ENCODE measurements at regions not wholly inside any gene's neighbourhood (a gene's known extent, or its start where the extent isn't known, plus 50 kb on each side); places are given as distances from the start of the nearest gene placed in this dataset.

- Mint-ChIP-seq H3K27me3 (ENCODE audit: insufficient read depth, unreplicated experiment) (no peaks in the 10 kb centered on the region), H3K9me3 (ENCODE audit: unreplicated experiment) (no peaks in the 10 kb centered on the region), H3K4me1 (ENCODE audit: low read depth, unreplicated experiment) (no peaks in the 10 kb centered on the region), H3K36me3 (ENCODE audit: insufficient read depth, unreplicated experiment) (no peaks in the 10 kb centered on the region), H3K4me3 (ENCODE audit: unreplicated experiment) (no peak overlapping the region), H3K27ac (ENCODE audit: unreplicated experiment) (no peak overlapping the region)
- CTCF ChIA-PET: no interaction called here
- Histone ChIP-seq H3K36me3 (ENCODE audit: control insufficient read depth, insufficient read depth, low read length) (no peaks in the 10 kb centered on the region), H3K27me3 (replicated peaks; ENCODE audit: control insufficient read depth, insufficient read depth, low read length) (no peaks in the 10 kb centered on the region), H3K4me3 (ENCODE audit: low read depth, low read length) (no peak overlapping the region), H3K9me3 (0 out of 2 replicates have a peak, but pooled peaks cover 3% of the 10 kb centered on the region), H3K4me1 (no peaks in the 10 kb centered on the region)
- BruUV-seq (replicated peaks): no TSS peak
- TF ChIP-seq, protein P1, sequence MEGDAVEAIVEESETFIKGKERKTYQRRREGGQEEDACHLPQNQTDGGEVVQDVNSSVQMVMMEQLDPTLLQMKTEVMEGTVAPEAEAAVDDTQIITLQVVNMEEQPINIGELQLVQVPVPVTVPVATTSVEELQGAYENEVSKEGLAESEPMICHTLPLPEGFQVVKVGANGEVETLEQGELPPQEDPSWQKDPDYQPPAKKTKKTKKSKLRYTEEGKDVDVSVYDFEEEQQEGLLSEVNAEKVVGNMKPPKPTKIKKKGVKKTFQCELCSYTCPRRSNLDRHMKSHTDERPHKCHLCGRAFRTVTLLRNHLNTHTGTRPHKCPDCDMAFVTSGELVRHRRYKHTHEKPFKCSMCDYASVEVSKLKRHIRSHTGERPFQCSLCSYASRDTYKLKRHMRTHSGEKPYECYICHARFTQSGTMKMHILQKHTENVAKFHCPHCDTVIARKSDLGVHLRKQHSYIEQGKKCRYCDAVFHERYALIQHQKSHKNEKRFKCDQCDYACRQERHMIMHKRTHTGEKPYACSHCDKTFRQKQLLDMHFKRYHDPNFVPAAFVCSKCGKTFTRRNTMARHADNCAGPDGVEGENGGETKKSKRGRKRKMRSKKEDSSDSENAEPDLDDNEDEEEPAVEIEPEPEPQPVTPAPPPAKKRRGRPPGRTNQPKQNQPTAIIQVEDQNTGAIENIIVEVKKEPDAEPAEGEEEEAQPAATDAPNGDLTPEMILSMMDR (IDR thresholded peaks at IDR 0.05; ENCODE audit: insufficient read depth in 1 of 2, low read depth in 1 of 2, low read length in 1 of 2, severe bottlenecking in 1 of 2, unreplicated experiment in 1 of 2): no peak
- intact Hi-C loops (cut with micrococcal nuclease; ENCODE audit: unreplicated experiment): no loop called here
- POLR2A ChIA-PET: no interaction called here
- no peak for DNase-seq
Measured at GRCh38 chr21:27681038-27681437, 714.1 kb upstream of the ADAMTS5 start.

GRCh38 chr21:27680181-27680580 is 713.3 kb upstream of the ADAMTS5 start:
- intact Hi-C loops (cut with micrococcal nuclease; ENCODE audit: unreplicated experiment): no loop called here
- Mint-ChIP-seq H3K4me3 (ENCODE audit: unreplicated experiment) (no peak overlapping the region), H3K9me3 (ENCODE audit: unreplicated experiment) (no peaks in the 10 kb centered on the region), H3K36me3 (ENCODE audit: insufficient read depth, unreplicated experiment) (no peaks in the 10 kb centered on the region), H3K4me1 (ENCODE audit: low read depth, unreplicated experiment) (no peaks in the 10 kb centered on the region), H3K27me3 (ENCODE audit: insufficient read depth, unreplicated experiment) (no peaks in the 10 kb centered on the region), H3K27ac (ENCODE audit: unreplicated experiment) (no peak overlapping the region)
- Histone ChIP-seq H3K4me3 (ENCODE audit: low read depth, low read length) (no peak overlapping the region), H3K27me3 (replicated peaks; ENCODE audit: control insufficient read depth, insufficient read depth, low read length) (no peaks in the 10 kb centered on the region), H3K36me3 (ENCODE audit: control insufficient read depth, insufficient read depth, low read length) (no peaks in the 10 kb centered on the region), H3K9me3 (0 out of 2 replicates have a peak, but pooled peaks cover 3% of the 10 kb centered on the region), H3K4me1 (no peaks in the 10 kb centered on the region)
- no peak for DNase-seq
- TF ChIP-seq, protein P1 (IDR thresholded peaks at IDR 0.05; ENCODE audit: insufficient read depth in 1 of 2, low read depth in 1 of 2, low read length in 1 of 2, severe bottlenecking in 1 of 2, unreplicated experiment in 1 of 2): no peak
- ChIA-PET CTCF (no interaction called here), POLR2A (no interaction called here)
- no TSS peak for BruUV-seq (replicated peaks)

DNA sequence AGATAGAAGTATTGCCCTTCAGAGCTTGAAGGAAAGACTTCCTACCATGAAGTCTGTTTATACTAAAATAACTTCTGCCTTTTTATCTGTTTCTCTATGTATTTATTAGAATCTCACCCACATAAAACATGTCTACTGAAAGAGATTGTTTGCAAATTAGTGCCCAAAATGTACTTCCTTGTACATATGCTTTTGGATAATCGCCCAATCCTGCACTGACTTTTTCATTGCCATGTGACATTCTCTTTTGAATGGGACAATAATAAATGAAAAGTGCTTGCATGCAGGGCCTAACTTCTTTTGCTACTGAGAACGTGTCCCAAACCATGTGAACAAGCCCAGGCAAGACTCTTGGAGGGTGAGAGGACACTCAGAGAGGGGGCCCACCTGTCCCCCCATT is 711.6 kb upstream of the ADAMTS5 start:
- Histone ChIP-seq H3K27me3 (replicated peaks; ENCODE audit: control insufficient read depth, insufficient read depth, low read length) (no peaks in the 10 kb centered on the region), H3K9me3 (0 out of 2 replicates have a peak, but pooled peaks cover 3% of the 10 kb centered on the region), H3K4me1 (no peaks in the 10 kb centered on the region), H3K36me3 (ENCODE audit: control insufficient read depth, insufficient read depth, low read length) (no peaks in the 10 kb centered on the region), H3K4me3 (ENCODE audit: low read depth, low read length) (no peak overlapping the region)
- TF ChIP-seq, protein P1 (IDR thresholded peaks at IDR 0.05; ENCODE audit: insufficient read depth in 1 of 2, low read depth in 1 of 2, low read length in 1 of 2, severe bottlenecking in 1 of 2, unreplicated experiment in 1 of 2): no peak
- POLR2A ChIA-PET: no interaction called here
- no peak overlapping the region for H3K27ac Mint-ChIP-seq (ENCODE audit: unreplicated experiment)
- no peaks in the 10 kb centered on the region for H3K36me3 Mint-ChIP-seq (ENCODE audit: insufficient read depth, unreplicated experiment)
- no peaks in the 10 kb centered on the region for H3K27me3 Mint-ChIP-seq (ENCODE audit: insufficient read depth, unreplicated experiment)
- no peak overlapping the region for H3K4me3 Mint-ChIP-seq (ENCODE audit: unreplicated experiment)
- DNase-seq: no peak
- intact Hi-C loops (cut with micrococcal nuclease; ENCODE audit: unreplicated experiment): no loop called here
- no peaks in the 10 kb centered on the region for H3K9me3 Mint-ChIP-seq (ENCODE audit: unreplicated experiment)
- CTCF ChIA-PET: no interaction called here
- no TSS peak for BruUV-seq (replicated peaks)
- no peaks in the 10 kb centered on the region for H3K4me1 Mint-ChIP-seq (ENCODE audit: low read depth, unreplicated experiment)

All from Caco-2 (cell line).